ENCODE measurements at regions not wholly inside any gene's neighbourhood (a gene's known extent, or its start where the extent isn't known, plus 50 kb on each side); places are given as distances from the start of the nearest gene placed in this dataset.

- TF ChIP-seq POGK (CRISPR knock-in tag; conservative IDR thresholded peaks at IDR 0.05) (no peak), MZF1 (CRISPR knock-in tag; IDR thresholded peaks at IDR 0.05; ENCODE audit: borderline replicate concordance) (no peak), ZNF577 (CRISPR knock-in tag; IDR thresholded peaks at IDR 0.05; ENCODE audit: borderline replicate concordance, low read depth) (no peak), ZNF350 (CRISPR knock-in tag; IDR thresholded peaks at IDR 0.05; ENCODE audit: borderline replicate concordance, low read depth) (0 out of 2 replicates have a peak, but pooled peaks have one; percentile 32), SP4 (CRISPR knock-in tag; IDR thresholded peaks at IDR 0.05) (no peak), SRY (CRISPR knock-in tag; IDR thresholded peaks at IDR 0.05) (no peak), ZNF841 (CRISPR knock-in tag; IDR thresholded peaks at IDR 0.05; ENCODE audit: borderline replicate concordance) (no peak), TOPORS (CRISPR knock-in tag; IDR thresholded peaks at IDR 0.05) (no peak), CSRNP2 (CRISPR knock-in tag; conservative IDR thresholded peaks at IDR 0.05; ENCODE audit: low read depth) (no peak), EP300 (IDR thresholded peaks at IDR 0.05; ENCODE audit: low read depth in 2 of 2, low read length in 2 of 2) (peak in 1 of 2 experiments; percentile 88; a peak in 2 of 4 replicates), EP300 (CRISPR knock-in tag; IDR thresholded peaks at IDR 0.05; ENCODE audit: borderline replicate concordance) (peak; percentile 72; the same call in 1 of the 2 replicates), ZNF382 (CRISPR knock-in tag; IDR thresholded peaks at IDR 0.05; ENCODE audit: borderline replicate concordance) (no peak), KLF12 (CRISPR knock-in tag; IDR thresholded peaks at IDR 0.05; ENCODE audit: borderline replicate concordance) (no peak), CREBL2 (CRISPR knock-in tag; IDR thresholded peaks at IDR 0.05; ENCODE audit: borderline replicate concordance) (no peak), SETDB1 (CRISPR knock-in tag; IDR thresholded peaks at IDR 0.05; ENCODE audit: borderline replicate concordance) (no peak), MNT (IDR thresholded peaks at IDR 0.05) (no peak), NBN (conservative IDR thresholded peaks at IDR 0.05) (no peak), ZNF703 (CRISPR knock-in tag; IDR thresholded peaks at IDR 0.05; ENCODE audit: borderline replicate concordance) (no peak), POLR2G (IDR thresholded peaks at IDR 0.05; ENCODE audit: low read depth, low read length) (peak; percentile 73), ZKSCAN1 (IDR thresholded peaks at IDR 0.05; ENCODE audit: low read length) (no peak), AGO2 (optimal IDR thresholded peaks at IDR 0.05; ENCODE audit: low read depth, low read length) (no peak), ZNF747 (CRISPR knock-in tag; IDR thresholded peaks at IDR 0.05; ENCODE audit: borderline replicate concordance) (0 out of 2 replicates have a peak, but pooled peaks have one; percentile 26), CEBPG (CRISPR knock-in tag; IDR thresholded peaks at IDR 0.05) (no peak), ZNF607 (CRISPR knock-in tag; IDR thresholded peaks at IDR 0.05; ENCODE audit: borderline replicate concordance) (no peak), HOXA3 (CRISPR knock-in tag; IDR thresholded peaks at IDR 0.05) (peak; percentile 74), THYN1 (CRISPR knock-in tag; IDR thresholded peaks at IDR 0.05; ENCODE audit: borderline replicate concordance, low read depth) (no peak)
Observed at GRCh38 chrX:46327566-46328115, 217.6 kb downstream of the ZNF674 start (continued).
